Endothelial cell of umbilical vein (primary cell): ENCODE measurements at regions not wholly inside any gene's neighbourhood (a gene's known extent, or its start where the extent isn't known, plus 50 kb on each side); places are given as distances from the start of the nearest gene placed in this dataset.

Experiments used
- CTCF ChIP-seq, 2 donors: IDR thresholded peaks; 1 replicate in 1 of 2; 2 replicates in 1 of 2; pipeline ENCODE4 v1.5.1; 2011; ENCODE audit warnings: low read length in 2 of 2, mild to moderate bottlenecking in 2 of 2, moderate library complexity in 2 of 2, control low read depth in 1 of 2, inconsistent platforms in 1 of 2, low read depth in 1 of 2; ENCODE audit not compliant: insufficient read depth in 1 of 2; ENCODE audit errors: extremely low read depth in 1 of 2
- EZH2 ChIP-seq: IDR thresholded peaks from 2 replicates; pipeline ENCODE4 v1.6.1; 2012; ENCODE audit warnings: borderline replicate concordance, low read depth, mild to moderate bottlenecking, moderate library complexity, low read length, inconsistent platforms; ENCODE audit not compliant: severe bottlenecking
- FOS ChIP-seq: IDR thresholded peaks from 2 replicates; pipeline ENCODE4 v1.6.1; 2011; ENCODE audit warnings: mild to moderate bottlenecking, low read length, moderate library complexity, borderline replicate concordance; ENCODE audit not compliant: insufficient read depth
- GATA2 ChIP-seq: IDR thresholded peaks from 2 replicates; pipeline ENCODE4 v1.7.0; 2011; ENCODE audit warnings: low read depth, mild to moderate bottlenecking, moderate library complexity, mixed read lengths, low read length; ENCODE audit not compliant: insufficient read length, insufficient read depth
- JUN ChIP-seq: IDR thresholded peaks from 2 replicates; pipeline ENCODE4 v1.6.1; 2011; ENCODE audit warnings: borderline replicate concordance, low read depth; ENCODE audit not compliant: insufficient read length, insufficient read depth
- MAX ChIP-seq: IDR thresholded peaks from 2 replicates; pipeline ENCODE4 v1.6.1; 2011; ENCODE audit not compliant: insufficient read depth, insufficient read length
- MYC ChIP-seq: IDR thresholded peaks from one replicate; pipeline ENCODE4 v1.6.1; 2011; ENCODE audit warnings: mild to moderate bottlenecking, low read depth, low read length
- POLR2A ChIP-seq: IDR thresholded peaks from 2 replicates; pipeline ENCODE4 v1.6.1; 2012; ENCODE audit warnings: low read depth, mild to moderate bottlenecking, control low read depth, low read length
- POLR2AphosphoS5 ChIP-seq: IDR thresholded peaks from 2 replicates; pipeline ENCODE4 v1.6.1; 2012; ENCODE audit warnings: low read depth, mild to moderate bottlenecking, control low read depth, low read length, moderate library complexity; ENCODE audit not compliant: insufficient read depth

DNA sequence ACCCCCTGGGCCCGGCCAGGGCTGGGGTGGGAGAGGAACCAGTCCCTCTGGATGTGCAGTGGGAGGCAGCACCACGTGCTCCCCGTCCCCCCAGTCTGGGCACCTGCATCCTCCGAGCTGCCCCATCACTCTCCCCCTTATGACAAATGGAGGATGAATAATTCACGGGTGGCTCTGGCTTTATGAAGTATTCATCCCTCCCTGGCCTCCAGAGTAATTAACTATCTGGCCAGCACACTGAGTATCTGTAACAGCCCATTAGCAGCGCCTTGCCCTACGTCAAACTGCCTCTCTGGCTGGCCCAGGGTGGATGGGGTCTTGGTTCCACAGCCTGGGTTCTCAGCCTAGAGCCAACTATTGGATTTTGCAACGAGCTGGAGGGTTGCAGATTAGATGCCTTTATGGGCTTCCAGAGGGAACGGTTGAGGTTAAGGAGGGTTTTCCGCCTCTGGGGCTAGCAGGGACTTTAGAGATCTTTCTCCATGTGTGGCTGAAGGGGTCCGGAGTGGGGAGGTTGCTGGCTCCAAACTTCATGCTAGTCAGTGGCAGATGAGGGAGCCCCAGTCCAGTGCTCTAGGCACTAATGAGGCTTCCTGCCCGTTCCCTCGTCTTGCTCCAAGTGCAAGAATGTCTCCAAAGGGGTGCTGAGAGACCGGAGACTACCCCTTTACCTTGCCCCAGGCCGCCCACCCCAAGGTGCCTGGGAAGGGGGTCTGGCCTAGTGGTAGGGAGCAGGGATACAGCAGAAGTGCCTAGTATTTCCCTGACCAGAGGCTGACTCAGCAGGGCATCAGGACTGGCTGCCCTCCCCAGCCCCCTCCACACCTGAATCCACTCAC, 53.5 kb upstream of the MLN start:
- TF ChIP-seq POLR2AphosphoS5 (no peak), CTCF (IDR thresholded peaks at IDR 0.05; ENCODE audit: extremely low read depth in 1 of 2, insufficient read depth in 1 of 2, low read depth in 1 of 2, low read length in 2 of 2) (no peak), MYC (no peak), FOS (no peak), EZH2 (no peak), MAX (no peak), POLR2A (no peak), GATA2 (no peak), JUN (no peak)
